ENCODE measurements at regions not wholly inside any gene's neighbourhood (a gene's known extent, or its start where the extent isn't known, plus 50 kb on each side); places are given as distances from the start of the nearest gene placed in this dataset.

DNA sequence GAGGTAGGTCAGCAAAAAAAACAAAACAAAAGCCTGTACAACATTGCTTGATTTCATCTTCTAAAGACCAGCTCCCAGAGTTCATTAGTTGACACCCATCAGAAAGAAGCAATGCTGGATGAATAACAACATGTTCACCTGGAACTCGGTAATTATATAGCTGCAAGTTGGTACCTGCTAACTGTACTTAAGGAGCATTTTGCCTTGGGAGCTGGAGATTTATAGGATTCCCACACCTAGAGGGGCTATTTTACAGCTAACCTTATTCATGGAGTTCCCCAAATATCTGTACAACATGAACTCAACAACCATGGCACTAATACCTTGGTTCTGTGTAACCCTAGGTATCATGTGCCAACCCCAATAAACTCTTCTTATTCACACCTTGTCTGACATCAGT lies 281.1 kb upstream of the NCKAP5 start:
- Histone ChIP-seq H3K4me1 (ENCODE audit: insufficient read depth) (no peaks in the 10 kb centered on the region), H3K4me3 (no peak overlapping the region), H3K27me3 (ENCODE audit: insufficient read depth) (no peaks in the 10 kb centered on the region), H2AFZ (no peak overlapping the region), H3K36me3 (ENCODE audit: insufficient read depth) (no peaks in the 10 kb centered on the region), H3K79me2 (replicated peaks; ENCODE audit: insufficient read depth) (no peaks in the 10 kb centered on the region), H3K9me2 (ENCODE audit: insufficient read depth) (0 out of 2 replicates have a peak, but pooled peaks cover 4% of the 10 kb centered on the region), H4K20me1 (replicated peaks; ENCODE audit: insufficient read depth) (no peaks in the 10 kb centered on the region), H3K4me2 (no peak overlapping the region), H3K27ac (ENCODE audit: low read depth) (no peak overlapping the region), H3F3A (replicated peaks; ENCODE audit: low read depth) (no peaks in the 10 kb centered on the region)
- peaks cover 6% of the 10 kb centered on the region for H3K27me3 Mint-ChIP-seq (ENCODE audit: insufficient read depth, low read depth, poor library complexity)
- H3K9me3 Mint-ChIP-seq: peaks cover 31% of the 10 kb centered on the region
- ATAC-seq (no peak), DNase-seq (ENCODE audit: low spot score) (no peak)
- H3K27ac Mint-ChIP-seq: no peak overlapping the region
- peaks cover 15% of the 10 kb centered on the region for H3K36me3 Mint-ChIP-seq (ENCODE audit: low read depth)
- H3K4me3 Mint-ChIP-seq: no peak overlapping the region
- H3K4me1 Mint-ChIP-seq: no peaks in the 10 kb centered on the region; the same call in 2 of the 3 replicates
- TF ChIP-seq REST (IDR thresholded peaks at IDR 0.05; ENCODE audit: unreplicated experiment): no peak
- TF ChIP-seq CREB1 (CRISPR knock-in tag; IDR thresholded peaks at IDR 0.05; ENCODE audit: low read depth): no peak
- TF ChIP-seq ETS1 (IDR thresholded peaks at IDR 0.05): no peak
- no peak for TF ChIP-seq ZNF331 (CRISPR knock-in tag; IDR thresholded peaks at IDR 0.05; ENCODE audit: low read depth)
- no peak for TF ChIP-seq ZNF114 (CRISPR knock-in tag; IDR thresholded peaks at IDR 0.05)
- no peak for TF ChIP-seq EZH2phosphoT487 (IDR thresholded peaks at IDR 0.05; ENCODE audit: unreplicated experiment)
- TF ChIP-seq CTCF (conservative IDR thresholded peaks at IDR 0.05; ENCODE audit: low read depth in 2 of 2): no peak
- no peak for TF ChIP-seq ZNF462 (CRISPR knock-in tag; IDR thresholded peaks at IDR 0.05)
- TF ChIP-seq POLR2AphosphoS5 (IDR thresholded peaks at IDR 0.05; ENCODE audit: low read depth): no peak
- no peak for TF ChIP-seq NANOG (IDR thresholded peaks at IDR 0.05; ENCODE audit: borderline replicate concordance)
- TF ChIP-seq STAT1 (IDR thresholded peaks at IDR 0.05; ENCODE audit: unreplicated experiment): no peak
- TF ChIP-seq EZH2 (IDR thresholded peaks at IDR 0.05; ENCODE audit: low read depth, unreplicated experiment): no peak
- no peak for TF ChIP-seq JUNB (IDR thresholded peaks at IDR 0.05; ENCODE audit: unreplicated experiment)

Data from GM23338 (cell line).